Liver (tissue), 8 donors: ENCODE measurements at regions not wholly inside any gene's neighbourhood (a gene's known extent, or its start where the extent isn't known, plus 50 kb on each side); places are given as distances from the start of the nearest gene placed in this dataset.

ENCODE experiments used
- DNase-seq: peaks from one replicate; pipeline ENCODE4 v3.0.0-alpha.2; 2017; ENCODE audit warnings: low spot score
- H3K27ac ChIP-seq, 2 donors: one replicate each; pipeline ENCODE4 v1.7.0; 2013; ENCODE audit warnings: inconsistent platforms in 2 of 2, low read length in 2 of 2, control low read depth in 1 of 2, low read depth in 1 of 2, mild to moderate bottlenecking in 1 of 2
- H3K27me3 ChIP-seq, 4 donors: one replicate each; pipeline versions ENCODE4 v1.6.1 to v1.7.0; 2013; ENCODE audit warnings: low read length in 3 of 4, inconsistent platforms in 1 of 4, mild to moderate bottlenecking in 1 of 4, moderate library complexity in 1 of 4; ENCODE audit not compliant: control insufficient read depth in 4 of 4, insufficient read depth in 4 of 4
- H3K36me3 ChIP-seq, 4 donors: one replicate each; pipeline versions ENCODE4 v1.6.1 to v1.7.0; 2013; ENCODE audit warnings: low read length in 3 of 4, mild to moderate bottlenecking in 3 of 4, low read depth in 1 of 4, moderate library complexity in 1 of 4; ENCODE audit not compliant: control insufficient read depth in 4 of 4, insufficient read depth in 3 of 4
- H3K4me1 ChIP-seq, 4 donors: one replicate each; pipeline versions ENCODE4 v1.6.1 to v1.7.0; 2013; ENCODE audit warnings: low read length in 3 of 4, mild to moderate bottlenecking in 3 of 4, moderate library complexity in 1 of 4; ENCODE audit not compliant: control insufficient read depth in 4 of 4, insufficient read depth in 4 of 4
- H3K4me3 ChIP-seq, 3 donors: one replicate each; pipeline versions ENCODE4 v1.6.1 to v1.7.0; 2013; ENCODE audit warnings: low read length in 3 of 3, control low read depth in 1 of 3, low read depth in 1 of 3, mild to moderate bottlenecking in 1 of 3
- H3K9ac ChIP-seq, 2 donors: one replicate each; pipeline ENCODE4 v1.7.0; 2013; ENCODE audit warnings: low read length in 2 of 2, mild to moderate bottlenecking in 2 of 2, moderate library complexity in 2 of 2, control low read depth in 1 of 2, low read depth in 1 of 2
- H3K9me3 ChIP-seq, 4 donors: one replicate each; pipeline versions ENCODE4 v1.6.1 to v1.7.0; 2013; ENCODE audit warnings: low read length in 3 of 4; ENCODE audit not compliant: control insufficient read depth in 4 of 4
- CTCF ChIP-seq: fragments of 150-350 bp; IDR thresholded peaks from 2 replicates; pipeline ENCODE4 v1.5.1; 2017; ENCODE audit warnings: improper control_type of control experiment, low read depth, low read length; ENCODE audit not compliant: missing input control
- FOXA1 ChIP-seq: IDR thresholded peaks from 2 replicates; pipeline ENCODE4 v1.6.1; 2016; ENCODE audit warnings: antibody characterized with exemption
- FOXA2 ChIP-seq: IDR thresholded peaks from 2 replicates; pipeline ENCODE4 v1.6.1; 2016; ENCODE audit warnings: antibody characterized with exemption
- GABPA ChIP-seq, 2 donors: IDR thresholded peaks in 1 of 2; conservative IDR thresholded peaks in 1 of 2; 2 replicates each; pipeline ENCODE4 v1.6.1; 2016; ENCODE audit warnings: antibody characterized with exemption in 2 of 2, mild to moderate bottlenecking in 1 of 2, moderate library complexity in 1 of 2
- HNF4G ChIP-seq: IDR thresholded peaks from 2 replicates; pipeline ENCODE4 v1.6.1; 2016; ENCODE audit warnings: antibody characterized with exemption
- JUND ChIP-seq, 2 donors: IDR thresholded peaks; 2 replicates each; pipeline ENCODE4 v1.6.1; 2016; ENCODE audit warnings: antibody characterized with exemption in 2 of 2
- NR2F2 ChIP-seq: IDR thresholded peaks from 2 replicates; pipeline ENCODE4 v1.6.1; 2016; ENCODE audit warnings: antibody characterized with exemption
- RAD21 ChIP-seq, 2 donors: IDR thresholded peaks; 2 replicates each; pipeline ENCODE4 v1.6.1; 2016; ENCODE audit warnings: antibody characterized with exemption in 2 of 2, mild to moderate bottlenecking in 2 of 2
- REST ChIP-seq: IDR thresholded peaks from 2 replicates; pipeline ENCODE4 v1.6.1; 2016; ENCODE audit warnings: antibody characterized with exemption, mild to moderate bottlenecking
- RXRA ChIP-seq, 2 donors: IDR thresholded peaks; 2 replicates each; pipeline ENCODE4 v1.6.1; 2017 to 2018; ENCODE audit warnings: antibody characterized with exemption in 2 of 2, mild to moderate bottlenecking in 1 of 2
- SP1 ChIP-seq: IDR thresholded peaks from 2 replicates; pipeline ENCODE4 v1.6.1; 2018; ENCODE audit warnings: antibody characterized with exemption, mild to moderate bottlenecking
- YY1 ChIP-seq: IDR thresholded peaks from 2 replicates; pipeline ENCODE4 v1.6.1; 2016; ENCODE audit warnings: antibody characterized with exemption, mild to moderate bottlenecking
- ZBTB33 ChIP-seq: IDR thresholded peaks from 2 replicates; pipeline ENCODE4 v1.6.1; 2016; ENCODE audit warnings: antibody characterized with exemption
- WGBS: extraction: QIAGEN DNeasy Blood & Tissue Kit; methylation state at CpG from one replicate; pipeline ENCODE4 v1.1.7; 2013; 5-methylcytosine and 5-hydroxymethylcytosine counted together
- donor health status: healthy.
- donor health status: healthy.
- donor health status: healthy.
- donor health status: healthy.
- donor health status: healthy.

GRCh38 chr1:222232842-222233241 lies 315.1 kb downstream of the HHIPL2 start:
- TF ChIP-seq NR2F2 (no peak), YY1 (no peak), ZBTB33 (no peak), RXRA (IDR thresholded peaks at IDR 0.05) (no peak)
- H3K9ac ChIP-seq = no peak overlapping the region
- no peaks in the 10 kb centered on the region for H3K9me3 ChIP-seq
- no peak overlapping the region for H3K27ac ChIP-seq
- no peaks in the 10 kb centered on the region for H3K4me1 ChIP-seq
- no peak overlapping the region for H3K4me3 ChIP-seq
- no peaks in the 10 kb centered on the region for H3K27me3 ChIP-seq
- no peaks in the 10 kb centered on the region for H3K36me3 ChIP-seq
- DNase-seq = no peak

GRCh38 chr1:222229672-222230312 lies 318.1 kb downstream of the HHIPL2 start:
- H3K4me3 ChIP-seq = no peak overlapping the region
- H3K36me3 ChIP-seq = no peaks in the 10 kb centered on the region
- no peak overlapping the region for H3K9ac ChIP-seq
- no peak for TF ChIP-seq RAD21 (IDR thresholded peaks at IDR 0.05)
- no peak for TF ChIP-seq HNF4G
- no peak for TF ChIP-seq FOXA2
- TF ChIP-seq REST = no peak
- no peak for TF ChIP-seq GABPA (IDR thresholded peaks at IDR 0.05 in 1 of 2, conservative IDR thresholded peaks at IDR 0.05 in 1 of 2)
- no peak for TF ChIP-seq FOXA1
- TF ChIP-seq JUND (IDR thresholded peaks at IDR 0.05) = no peak
- no peak for TF ChIP-seq SP1
- TF ChIP-seq ZBTB33 = no peak
- TF ChIP-seq YY1 = no peak
- TF ChIP-seq CTCF = no peak
- H3K27me3 ChIP-seq = no peaks in the 10 kb centered on the region
- DNase-seq = no peak
- no peak overlapping the region for H3K27ac ChIP-seq
- WGBS = 68% methylated on average over 4 of the region's 4 CpGs
- no peaks in the 10 kb centered on the region for H3K9me3 ChIP-seq
- no peaks in the 10 kb centered on the region for H3K4me1 ChIP-seq
